ENCODE measurements at regions not wholly inside any gene's neighbourhood (a gene's known extent, or its start where the extent isn't known, plus 50 kb on each side); places are given as distances from the start of the nearest gene placed in this dataset.

DNA sequence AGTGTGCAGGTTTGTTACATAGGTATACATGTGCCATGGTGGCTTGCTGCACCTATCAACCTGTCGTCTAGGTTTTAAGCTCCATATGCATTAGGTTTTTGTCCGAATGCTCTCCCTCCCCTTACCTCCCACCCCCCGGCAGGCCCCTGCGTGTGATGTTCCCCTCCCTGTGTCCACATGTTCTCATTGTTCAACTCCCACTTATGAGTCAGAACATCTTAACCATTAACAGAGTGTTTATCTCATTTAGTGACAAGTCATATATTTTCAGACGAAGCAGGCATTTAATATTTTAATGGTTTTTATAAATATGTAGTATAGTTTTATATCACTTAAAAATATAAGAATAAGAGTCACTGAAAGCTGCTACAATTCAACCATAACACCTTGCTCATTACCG is 780.5 kb upstream of the ARGLU1 start:
- no peaks in the 10 kb centered on the region for H4K20me1 ChIP-seq (ENCODE audit: insufficient read depth)
- no peaks in the 10 kb centered on the region for H3K4me1 ChIP-seq (ENCODE audit: low read depth, poor library complexity, severe bottlenecking)
- TF ChIP-seq, protein P1, sequence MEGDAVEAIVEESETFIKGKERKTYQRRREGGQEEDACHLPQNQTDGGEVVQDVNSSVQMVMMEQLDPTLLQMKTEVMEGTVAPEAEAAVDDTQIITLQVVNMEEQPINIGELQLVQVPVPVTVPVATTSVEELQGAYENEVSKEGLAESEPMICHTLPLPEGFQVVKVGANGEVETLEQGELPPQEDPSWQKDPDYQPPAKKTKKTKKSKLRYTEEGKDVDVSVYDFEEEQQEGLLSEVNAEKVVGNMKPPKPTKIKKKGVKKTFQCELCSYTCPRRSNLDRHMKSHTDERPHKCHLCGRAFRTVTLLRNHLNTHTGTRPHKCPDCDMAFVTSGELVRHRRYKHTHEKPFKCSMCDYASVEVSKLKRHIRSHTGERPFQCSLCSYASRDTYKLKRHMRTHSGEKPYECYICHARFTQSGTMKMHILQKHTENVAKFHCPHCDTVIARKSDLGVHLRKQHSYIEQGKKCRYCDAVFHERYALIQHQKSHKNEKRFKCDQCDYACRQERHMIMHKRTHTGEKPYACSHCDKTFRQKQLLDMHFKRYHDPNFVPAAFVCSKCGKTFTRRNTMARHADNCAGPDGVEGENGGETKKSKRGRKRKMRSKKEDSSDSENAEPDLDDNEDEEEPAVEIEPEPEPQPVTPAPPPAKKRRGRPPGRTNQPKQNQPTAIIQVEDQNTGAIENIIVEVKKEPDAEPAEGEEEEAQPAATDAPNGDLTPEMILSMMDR (conservative IDR thresholded peaks at IDR 0.05; ENCODE audit: low read depth, low read length): no peak
- H3K4me3 ChIP-seq (IDR thresholded peaks at IDR 0.05; ENCODE audit: insufficient read depth, low read depth, low read length): no peak overlapping the region
- no peak overlapping the region for H3K27ac ChIP-seq
- H3K27me3 ChIP-seq (ENCODE audit: insufficient read depth, low read depth): no peaks in the 10 kb centered on the region
- H3K36me3 ChIP-seq (ENCODE audit: insufficient read depth): no peaks in the 10 kb centered on the region
- no peak overlapping the region for H3K4me2 ChIP-seq
- no peak overlapping the region for H3K9ac ChIP-seq
- H3K79me2 ChIP-seq (ENCODE audit: insufficient read depth, low read depth): no peaks in the 10 kb centered on the region
- no peak overlapping the region for H2AFZ ChIP-seq (ENCODE audit: low read depth)

DNA sequence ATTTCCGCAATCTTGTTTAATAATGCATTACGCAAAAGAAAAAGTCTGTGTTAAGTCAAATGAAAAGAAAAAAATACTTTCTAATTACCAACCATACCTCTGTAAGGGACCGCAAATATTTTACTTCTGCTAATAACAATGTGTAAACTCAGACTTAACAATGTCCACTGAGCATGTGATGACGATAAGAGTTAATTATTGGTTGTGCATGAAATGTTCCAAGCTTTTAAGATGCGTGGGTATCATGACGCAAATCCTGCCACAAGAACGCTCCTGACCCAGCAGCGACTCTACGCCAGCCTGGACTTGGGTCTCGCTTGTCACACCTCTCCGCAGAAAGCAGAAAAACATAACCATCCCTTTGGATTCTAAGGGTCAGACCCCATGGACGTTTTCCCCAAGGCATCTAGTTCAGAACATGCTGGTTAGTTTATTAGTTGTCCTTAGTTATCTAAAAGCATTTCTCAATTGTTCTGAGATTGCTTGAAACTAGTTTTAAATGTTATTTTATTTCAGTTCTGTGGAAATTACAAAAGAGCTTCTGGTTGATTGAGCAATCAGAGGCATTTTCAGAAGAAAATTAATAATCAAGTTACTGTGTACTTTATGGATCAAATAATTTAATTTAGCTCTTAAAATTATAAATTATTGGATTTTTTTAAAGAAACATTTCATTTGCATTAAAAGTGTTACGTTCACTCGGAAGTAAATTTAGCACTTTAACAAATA is 779.9 kb upstream of the ARGLU1 start:
- Histone ChIP-seq H3K36me3 (ENCODE audit: insufficient read depth) (no peaks in the 10 kb centered on the region), H4K20me1 (ENCODE audit: insufficient read depth) (no peaks in the 10 kb centered on the region), H3K27ac (no peak overlapping the region), H3K4me3 (IDR thresholded peaks at IDR 0.05; ENCODE audit: insufficient read depth, low read depth, low read length) (no peak overlapping the region), H3K79me2 (ENCODE audit: insufficient read depth, low read depth) (no peaks in the 10 kb centered on the region), H3K9ac (no peak overlapping the region), H3K4me1 (ENCODE audit: low read depth, poor library complexity, severe bottlenecking) (no peaks in the 10 kb centered on the region), H2AFZ (ENCODE audit: low read depth) (no peak overlapping the region), H3K27me3 (ENCODE audit: insufficient read depth, low read depth) (no peaks in the 10 kb centered on the region), H3K4me2 (no peak overlapping the region)
- TF ChIP-seq, protein P1 (conservative IDR thresholded peaks at IDR 0.05; ENCODE audit: low read depth, low read length): no peak

DNA sequence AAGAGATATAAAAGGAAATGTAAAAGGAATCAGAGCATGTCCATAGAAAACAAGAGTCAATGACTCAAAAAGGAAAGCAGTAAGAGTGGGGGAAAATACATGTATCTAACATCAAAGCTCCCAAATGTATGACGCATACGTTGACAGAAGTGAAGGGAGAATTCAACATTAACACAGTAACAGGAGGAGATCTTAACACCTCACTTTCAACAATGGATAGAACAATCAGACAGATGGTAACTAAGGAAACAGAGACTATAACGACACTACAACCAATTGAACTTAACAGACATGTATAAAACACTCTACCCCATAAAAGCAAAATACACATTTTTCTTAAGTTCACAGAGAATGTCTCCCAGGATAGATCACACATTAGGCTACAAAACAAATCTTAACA is 774.8 kb upstream of the ARGLU1 start:
- H3K9ac ChIP-seq: no peak overlapping the region
- no peak overlapping the region for H3K4me2 ChIP-seq
- no peak overlapping the region for H2AFZ ChIP-seq (ENCODE audit: low read depth)
- no peaks in the 10 kb centered on the region for H3K27me3 ChIP-seq (ENCODE audit: insufficient read depth, low read depth)
- TF ChIP-seq, protein P1 (conservative IDR thresholded peaks at IDR 0.05; ENCODE audit: low read depth, low read length): no peak
- H3K79me2 ChIP-seq (ENCODE audit: insufficient read depth, low read depth): no peaks in the 10 kb centered on the region
- H3K27ac ChIP-seq: no peak overlapping the region
- H4K20me1 ChIP-seq (ENCODE audit: insufficient read depth): no peaks in the 10 kb centered on the region
- H3K4me1 ChIP-seq (ENCODE audit: low read depth, poor library complexity, severe bottlenecking): no peaks in the 10 kb centered on the region
- H3K4me3 ChIP-seq (IDR thresholded peaks at IDR 0.05; ENCODE audit: insufficient read depth, low read depth, low read length): no peak overlapping the region
- no peaks in the 10 kb centered on the region for H3K36me3 ChIP-seq (ENCODE audit: insufficient read depth)

DNA sequence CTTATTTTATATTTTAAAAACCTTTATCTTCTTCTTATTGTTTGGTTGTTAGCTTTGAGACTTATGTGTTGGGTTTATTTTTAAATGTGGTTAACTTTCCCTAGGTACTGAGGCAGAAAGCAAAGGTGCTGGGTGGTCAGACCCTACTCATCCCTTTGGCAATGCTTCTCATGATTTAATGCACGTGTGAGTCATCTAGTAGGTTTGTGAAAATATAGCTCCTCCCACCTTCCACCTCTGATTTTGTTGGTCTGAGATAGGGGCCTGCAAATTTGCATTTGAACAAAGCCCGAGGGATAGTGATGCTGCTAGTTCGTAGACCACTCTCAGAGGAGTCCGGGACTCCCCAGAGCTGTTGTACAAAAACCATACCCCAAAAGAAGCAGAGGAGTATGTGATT is 771.3 kb upstream of the ARGLU1 start:
- Histone ChIP-seq H3K79me2 (ENCODE audit: insufficient read depth, low read depth) (no peaks in the 10 kb centered on the region), H3K36me3 (ENCODE audit: insufficient read depth) (no peaks in the 10 kb centered on the region), H3K27me3 (ENCODE audit: insufficient read depth, low read depth) (no peaks in the 10 kb centered on the region), H2AFZ (ENCODE audit: low read depth) (no peak overlapping the region), H4K20me1 (ENCODE audit: insufficient read depth) (no peaks in the 10 kb centered on the region), H3K4me2 (no peak overlapping the region), H3K9ac (no peak overlapping the region), H3K4me1 (ENCODE audit: low read depth, poor library complexity, severe bottlenecking) (no peaks in the 10 kb centered on the region), H3K4me3 (IDR thresholded peaks at IDR 0.05; ENCODE audit: insufficient read depth, low read depth, low read length) (no peak overlapping the region), H3K27ac (no peak overlapping the region)
- TF ChIP-seq, protein P1 (conservative IDR thresholded peaks at IDR 0.05; ENCODE audit: low read depth, low read length): no peak

All from KMS-11 (cell line).